Natural killer cell (primary cell): ENCODE measurements at regions not wholly inside any gene's neighbourhood (a gene's known extent, or its start where the extent isn't known, plus 50 kb on each side); places are given as distances from the start of the nearest gene placed in this dataset.

Experiments
- ATAC-seq, 3 donors: fragments of 150-1000 bp in 2 of 3; fragments of 200-7000 bp in 1 of 3; cut with Tn5 transposase; 1 replicate in 1 of 3; 2 replicates in 2 of 3; pipeline ENCODE4 v1.10.0; 2021; ENCODE audit warnings: mild to moderate bottlenecking in 2 of 3, moderate library complexity in 2 of 3
- DNase-seq, 2 donors: peaks; one replicate each; pipeline versions ENCODE4 v3.0.0 to v3.0.0-alpha.2; 2013 to 2021; ENCODE audit warnings: mixed read lengths in 1 of 2
- H3K27ac ChIP-seq: one replicate; pipeline ENCODE4 v1.5.1; 2013; ENCODE audit warnings: mild to moderate bottlenecking, low read length
- H3K27me3 ChIP-seq: one replicate; pipeline ENCODE4 v1.6.1; 2013; ENCODE audit warnings: low read length; ENCODE audit not compliant: control insufficient read depth, insufficient read depth
- H3K36me3 ChIP-seq: one replicate; pipeline ENCODE4 v1.6.1; 2013; ENCODE audit warnings: low read length; ENCODE audit not compliant: control insufficient read depth, insufficient read depth
- H3K4me1 ChIP-seq: one replicate; pipeline ENCODE4 v1.6.1; 2013; ENCODE audit warnings: low read length; ENCODE audit not compliant: control insufficient read depth, insufficient read depth
- H3K4me3 ChIP-seq: one replicate; pipeline ENCODE4 v1.5.1; 2013; ENCODE audit warnings: low read length
- H3K9me3 ChIP-seq: one replicate; pipeline ENCODE4 v1.6.1; 2013; ENCODE audit warnings: low read length; ENCODE audit not compliant: control insufficient read depth, insufficient read depth
- H3K27ac Mint-ChIP-seq, 2 donors: one replicate each; pipeline ENCODE4 v1.8.0; 2022; ENCODE audit warnings: mild to moderate bottlenecking in 2 of 2, mixed read lengths in 2 of 2, moderate library complexity in 1 of 2
- H3K27me3 Mint-ChIP-seq, 2 donors: one replicate each; pipeline ENCODE4 v1.8.0; 2022; ENCODE audit warnings: low read depth in 2 of 2, mixed read lengths in 2 of 2
- H3K36me3 Mint-ChIP-seq: one replicate; pipeline ENCODE4 v1.8.0; 2022; ENCODE audit warnings: mixed read lengths
- H3K4me1 Mint-ChIP-seq, 2 donors: one replicate each; pipeline ENCODE4 v1.8.0; 2022; ENCODE audit warnings: mixed read lengths in 2 of 2
- H3K4me3 Mint-ChIP-seq: one replicate; pipeline ENCODE4 v1.8.0; 2022; ENCODE audit warnings: mild to moderate bottlenecking, moderate library complexity, mixed read lengths
- H3K9me3 Mint-ChIP-seq, 2 donors: one replicate each; pipeline ENCODE4 v1.8.0; 2022; ENCODE audit warnings: mixed read lengths in 2 of 2
- WGBS: methylation state at CpG from one replicate; pipeline ENCODE4 v1.1.7; 2013; ENCODE audit warnings: missing lambda C conversion rate; ENCODE audit not compliant: insufficient coverage; 5-methylcytosine and 5-hydroxymethylcytosine counted together
- intact Hi-C: fragments of 100-400 bp; cut with micrococcal nuclease; formaldehyde crosslinking; loops from one replicate; pipeline ENCODE4 v1.14.2; 2022
- TF ChIP-seq, protein P1 (sequence below): fragments of 200-600 bp; IDR thresholded peaks from one replicate; pipeline ENCODE4 v1.8.0; 2022; ENCODE audit warnings: antibody characterized with exemption

DNA sequence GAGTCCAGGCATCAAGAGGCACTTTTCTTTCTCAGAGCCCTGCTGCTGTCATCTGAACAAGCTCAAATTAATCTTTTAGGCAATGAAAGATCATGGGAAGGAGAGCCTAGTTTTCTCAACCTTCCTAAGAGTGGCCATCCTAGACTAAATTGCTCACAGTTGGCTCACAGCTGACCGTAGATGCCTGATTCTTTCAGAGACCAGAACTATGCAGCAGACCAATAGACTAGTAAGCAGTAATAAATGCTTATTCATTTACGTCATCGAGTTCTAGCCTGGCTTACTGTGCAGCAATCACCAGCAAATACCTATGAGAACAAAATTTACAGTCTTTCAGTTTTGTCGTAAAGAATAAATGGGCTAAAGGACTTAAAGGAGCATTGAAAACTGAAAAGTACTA is 602.9 kb upstream of the GHITM start:
- H3K4me3 Mint-ChIP-seq, result no peak overlapping the region
- H3K9me3 Mint-ChIP-seq, result peaks cover 7 to 27% of the 10 kb centered on the region in 2 donors
- ATAC-seq (no peak), DNase-seq (no peak)
- H3K4me1 Mint-ChIP-seq, result no peaks in the 10 kb centered on the region
- no peak overlapping the region for H3K27ac ChIP-seq
- H3K27me3 Mint-ChIP-seq, result no peaks in the 10 kb centered on the region
- H3K36me3 Mint-ChIP-seq, result no peaks in the 10 kb centered on the region
- H3K36me3 ChIP-seq, result no peaks in the 10 kb centered on the region
- 91% methylated on average over 3 of the region's 4 CpGs for WGBS
- no peaks in the 10 kb centered on the region for H3K9me3 ChIP-seq
- intact Hi-C loops, result no loop called here
- no peak overlapping the region for H3K27ac Mint-ChIP-seq
- no peak overlapping the region for H3K4me3 ChIP-seq
- H3K27me3 ChIP-seq, result no peaks in the 10 kb centered on the region
- TF ChIP-seq, protein P1, sequence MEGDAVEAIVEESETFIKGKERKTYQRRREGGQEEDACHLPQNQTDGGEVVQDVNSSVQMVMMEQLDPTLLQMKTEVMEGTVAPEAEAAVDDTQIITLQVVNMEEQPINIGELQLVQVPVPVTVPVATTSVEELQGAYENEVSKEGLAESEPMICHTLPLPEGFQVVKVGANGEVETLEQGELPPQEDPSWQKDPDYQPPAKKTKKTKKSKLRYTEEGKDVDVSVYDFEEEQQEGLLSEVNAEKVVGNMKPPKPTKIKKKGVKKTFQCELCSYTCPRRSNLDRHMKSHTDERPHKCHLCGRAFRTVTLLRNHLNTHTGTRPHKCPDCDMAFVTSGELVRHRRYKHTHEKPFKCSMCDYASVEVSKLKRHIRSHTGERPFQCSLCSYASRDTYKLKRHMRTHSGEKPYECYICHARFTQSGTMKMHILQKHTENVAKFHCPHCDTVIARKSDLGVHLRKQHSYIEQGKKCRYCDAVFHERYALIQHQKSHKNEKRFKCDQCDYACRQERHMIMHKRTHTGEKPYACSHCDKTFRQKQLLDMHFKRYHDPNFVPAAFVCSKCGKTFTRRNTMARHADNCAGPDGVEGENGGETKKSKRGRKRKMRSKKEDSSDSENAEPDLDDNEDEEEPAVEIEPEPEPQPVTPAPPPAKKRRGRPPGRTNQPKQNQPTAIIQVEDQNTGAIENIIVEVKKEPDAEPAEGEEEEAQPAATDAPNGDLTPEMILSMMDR, result no peak
- H3K4me1 ChIP-seq, result no peaks in the 10 kb centered on the region

GRCh38 chr10:83538047-83538446 is 601.3 kb upstream of the GHITM start:
- H3K4me3 ChIP-seq, result no peak overlapping the region
- H3K36me3 ChIP-seq, result no peaks in the 10 kb centered on the region
- TF ChIP-seq, protein P1, result no peak
- no peaks in the 10 kb centered on the region for H3K4me1 ChIP-seq
- intact Hi-C loops, result no loop called here
- Mint-ChIP-seq H3K27me3 (no peaks in the 10 kb centered on the region), H3K9me3 (peaks cover 5 to 23% of the 10 kb centered on the region in 2 donors), H3K4me1 (no peaks in the 10 kb centered on the region), H3K27ac (no peak overlapping the region), H3K36me3 (no peaks in the 10 kb centered on the region), H3K4me3 (no peak overlapping the region)
- H3K9me3 ChIP-seq, result no peaks in the 10 kb centered on the region
- DNase-seq (no peak), ATAC-seq (no peak)
- H3K27me3 ChIP-seq, result no peaks in the 10 kb centered on the region
- no peak overlapping the region for H3K27ac ChIP-seq

GRCh38 chr10:83539528-83540308 is 599.6 kb upstream of the GHITM start:
- TF ChIP-seq, protein P1, result no peak
- no peaks in the 10 kb centered on the region for H3K4me1 Mint-ChIP-seq
- H3K27ac ChIP-seq, result no peak overlapping the region
- no peaks in the 10 kb centered on the region for H3K27me3 Mint-ChIP-seq
- H3K36me3 Mint-ChIP-seq, result no peaks in the 10 kb centered on the region
- intact Hi-C loops, result no loop called here
- H3K9me3 Mint-ChIP-seq, result peaks cover 6 to 23% of the 10 kb centered on the region in 2 donors
- no peaks in the 10 kb centered on the region for H3K4me1 ChIP-seq
- ATAC-seq, result no peak
- no peaks in the 10 kb centered on the region for H3K9me3 ChIP-seq
- no peak for DNase-seq
- H3K27me3 ChIP-seq, result no peaks in the 10 kb centered on the region
- no peak overlapping the region for H3K4me3 Mint-ChIP-seq
- no peak overlapping the region for H3K4me3 ChIP-seq
- H3K27ac Mint-ChIP-seq, result no peak overlapping the region
- H3K36me3 ChIP-seq, result no peaks in the 10 kb centered on the region
- WGBS, result 98% methylated on average over 2 of the region's 2 CpGs

GRCh38 chr10:83541046-83541445 is 598.3 kb upstream of the GHITM start:
- TF ChIP-seq, protein P1, result no peak
- no peaks in the 10 kb centered on the region for H3K36me3 Mint-ChIP-seq
- H3K27me3 ChIP-seq, result no peaks in the 10 kb centered on the region

More at GRCh38 chr10:83541046-83541445, 598.3 kb upstream of the GHITM start:
- Mint-ChIP-seq H3K9me3 (peaks cover 6 to 19% of the 10 kb centered on the region in 2 donors), H3K27me3 (no peaks in the 10 kb centered on the region), H3K27ac (no peak overlapping the region), H3K4me1 (no peaks in the 10 kb centered on the region), H3K4me3 (no peak overlapping the region)
- H3K4me1 ChIP-seq, result no peaks in the 10 kb centered on the region
- WGBS, result 50% methylated on average over 1 of the region's 1 CpG
- ATAC-seq (no peak), DNase-seq (no peak)
- intact Hi-C loops, result no loop called here
- no peaks in the 10 kb centered on the region for H3K9me3 ChIP-seq
- no peaks in the 10 kb centered on the region for H3K36me3 ChIP-seq
- no peak overlapping the region for H3K4me3 ChIP-seq
- H3K27ac ChIP-seq, result no peak overlapping the region
